T1000 (cell line): ENCODE measurements at regions not wholly inside any gene's neighbourhood (a gene's known extent, or its start where the extent isn't known, plus 50 kb on each side); places are given as distances from the start of the nearest gene placed in this dataset.
"Not testable (repeated sequence)": the region's sequence is repeated elsewhere in the genome, so short reads cannot be mapped to it uniquely, and the experiment has no call there.

ENCODE experiments used
- DNase-seq: peaks from one replicate; lab custom pipeline; 2025; ENCODE audit warnings: mixed read lengths; lab: John Stamatoyannopoulos, UW

DNA sequence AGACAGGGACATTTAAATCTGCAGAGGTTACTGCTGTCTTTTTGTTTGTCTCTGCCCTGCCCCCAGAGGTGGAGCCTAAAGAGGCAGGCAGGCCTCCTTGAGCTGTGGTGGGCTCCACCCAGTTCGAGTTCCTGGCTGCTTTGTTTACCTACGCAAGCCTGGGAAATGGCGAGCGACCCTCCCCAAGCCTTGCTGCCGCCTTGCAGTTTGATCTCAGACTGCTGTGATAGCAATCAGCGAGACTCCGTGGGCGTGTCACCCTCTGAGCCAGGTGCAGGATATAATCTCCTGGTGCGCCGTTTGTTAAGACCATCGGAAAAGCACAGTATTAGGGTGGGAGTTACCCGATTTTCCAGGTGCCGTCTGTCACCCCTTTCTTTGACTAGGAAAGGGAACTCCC is 93.3 kb downstream of the ANKRD30BL start:
- not testable (repeated sequence) for DNase-seq

DNA sequence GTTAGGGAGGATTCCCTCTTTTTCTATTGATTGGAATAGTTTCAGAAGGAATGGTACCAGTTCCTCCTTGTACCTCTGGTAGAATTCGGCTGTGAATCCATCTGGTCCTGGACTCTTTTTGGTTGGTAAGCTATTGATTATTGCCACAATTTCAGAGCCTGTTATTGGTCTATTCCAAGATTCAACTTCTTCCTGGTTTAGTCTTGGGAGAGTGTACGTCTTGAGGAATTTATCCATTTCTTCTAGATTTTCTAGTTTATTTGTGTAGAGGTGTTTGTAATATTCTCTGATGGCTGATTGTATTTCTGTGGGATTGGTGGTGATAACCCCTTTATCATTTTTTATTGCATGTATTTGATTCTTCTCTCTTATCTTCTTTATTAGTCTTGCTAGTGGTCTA is 96.4 kb downstream of the ANKRD30BL start:
- DNase-seq: not testable (repeated sequence)

DNA sequence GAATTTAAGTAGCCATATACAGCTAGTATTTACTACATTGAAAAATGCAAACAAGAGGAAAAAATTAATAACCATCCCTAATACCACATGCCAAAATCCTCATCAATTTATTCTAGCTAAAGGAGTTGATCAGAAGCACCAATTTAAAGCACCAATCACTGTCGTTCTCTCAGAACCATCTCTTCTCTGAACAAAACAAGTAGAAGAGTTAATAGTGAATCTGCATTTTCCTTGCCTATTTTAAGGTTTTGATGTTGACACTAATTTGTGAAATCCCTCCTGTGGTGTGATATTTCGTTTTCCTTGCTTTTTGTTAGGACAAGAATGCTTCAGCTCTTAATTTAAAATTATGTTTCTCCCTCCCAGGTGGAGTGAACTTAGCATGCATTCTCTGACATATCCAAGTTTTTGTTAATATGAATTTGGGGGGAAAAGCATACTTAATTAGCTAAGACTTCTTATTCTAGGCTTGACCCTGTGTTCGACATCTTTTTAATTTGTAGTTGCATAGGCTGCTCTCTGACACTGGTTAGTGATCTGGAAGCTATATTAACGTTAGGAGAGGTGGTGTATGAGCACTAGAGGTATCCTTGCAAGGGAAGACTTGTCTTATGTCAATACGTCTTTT is 122.0 kb downstream of the ANKRD30BL start:
- not testable (repeated sequence) for DNase-seq

DNA sequence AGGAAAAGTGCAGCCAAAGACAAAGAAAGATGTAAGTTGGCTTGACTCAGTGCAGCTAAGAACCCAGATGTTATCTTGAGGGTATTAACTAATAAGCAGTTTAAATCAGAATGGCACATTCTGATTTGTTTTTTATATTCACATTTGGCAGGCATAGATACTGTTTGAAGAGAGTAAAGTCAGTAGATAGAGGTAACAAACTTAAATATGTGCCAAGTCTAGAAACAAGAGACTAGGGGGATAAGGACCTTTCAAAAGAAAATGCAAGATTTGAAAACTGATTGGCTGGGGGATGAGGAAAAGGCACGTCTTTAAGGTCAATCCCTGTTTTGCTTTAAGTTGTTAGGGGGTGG is 122.9 kb downstream of the ANKRD30BL start:
- DNase-seq: not testable (repeated sequence)

DNA sequence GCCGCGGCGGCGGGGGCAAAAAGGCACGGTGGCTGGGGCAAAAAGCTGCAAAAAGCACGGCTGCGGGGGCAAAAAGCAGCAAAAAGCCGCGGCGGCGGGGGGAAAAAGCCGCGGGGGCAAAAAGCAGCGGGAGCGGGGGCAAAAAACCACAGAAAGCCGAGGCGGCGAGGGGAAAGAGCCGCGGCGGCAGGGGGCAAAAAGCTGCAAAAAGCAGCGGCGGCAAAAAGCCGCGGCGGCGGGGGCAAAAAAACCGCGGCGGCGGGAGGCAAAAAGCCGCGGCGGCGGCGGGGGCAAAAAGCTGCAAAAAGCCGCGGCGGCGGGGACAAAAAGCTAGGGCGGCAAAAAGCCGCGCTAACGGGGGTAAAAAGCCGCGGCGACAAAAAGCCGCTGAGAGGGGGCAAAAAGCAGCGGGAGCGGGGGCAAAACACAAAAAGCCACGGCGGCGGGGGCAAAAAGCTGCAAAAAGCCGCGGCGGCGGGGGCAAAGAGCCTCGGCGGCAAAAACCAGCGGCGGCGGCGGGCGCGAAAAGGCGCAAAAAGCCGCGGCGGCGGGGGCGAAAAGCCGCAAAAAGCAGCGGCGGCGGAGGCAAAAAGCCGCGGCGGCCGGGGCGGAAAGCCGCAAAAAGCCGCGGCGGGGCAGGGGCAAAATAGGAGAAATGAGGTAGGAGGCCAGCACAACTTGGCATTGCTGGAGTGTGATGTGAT is 123.4 kb downstream of the ANKRD30BL start:
- no peak for DNase-seq

GRCh38 chr2:132037527-132038178 is 124.1 kb downstream of the ANKRD30BL start:
- no peak for DNase-seq

- DNase-seq: no peak
Observed at GRCh38 chr2:132034646-132035045, 127.1 kb downstream of the ANKRD30BL start.

- no peak for DNase-seq
Observed at GRCh38 chr2:132033949-132034348, 127.8 kb downstream of the ANKRD30BL start.

DNA sequence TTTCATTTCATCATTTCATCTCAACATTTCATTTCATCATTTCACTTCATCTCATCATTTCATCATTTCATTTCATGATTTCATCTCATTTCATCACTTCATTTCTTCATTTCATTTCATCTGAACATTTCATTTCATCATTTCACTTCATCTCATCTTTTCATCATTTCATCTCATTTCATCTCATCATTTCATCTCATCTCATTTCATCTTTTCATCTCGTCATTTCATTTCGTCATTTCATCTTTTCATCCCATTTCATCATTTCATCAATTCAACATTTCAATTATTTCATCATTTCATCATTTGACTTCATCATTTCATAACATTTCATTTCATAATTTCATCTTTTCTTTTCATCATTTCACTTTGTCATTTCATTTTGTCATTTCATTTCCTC is 128.4 kb downstream of the ANKRD30BL start:
- DNase-seq: no peak

- DNase-seq: not testable (repeated sequence)
Observed at GRCh38 chr2:132012046-132012445, 149.7 kb downstream of the ANKRD30BL start.

DNA sequence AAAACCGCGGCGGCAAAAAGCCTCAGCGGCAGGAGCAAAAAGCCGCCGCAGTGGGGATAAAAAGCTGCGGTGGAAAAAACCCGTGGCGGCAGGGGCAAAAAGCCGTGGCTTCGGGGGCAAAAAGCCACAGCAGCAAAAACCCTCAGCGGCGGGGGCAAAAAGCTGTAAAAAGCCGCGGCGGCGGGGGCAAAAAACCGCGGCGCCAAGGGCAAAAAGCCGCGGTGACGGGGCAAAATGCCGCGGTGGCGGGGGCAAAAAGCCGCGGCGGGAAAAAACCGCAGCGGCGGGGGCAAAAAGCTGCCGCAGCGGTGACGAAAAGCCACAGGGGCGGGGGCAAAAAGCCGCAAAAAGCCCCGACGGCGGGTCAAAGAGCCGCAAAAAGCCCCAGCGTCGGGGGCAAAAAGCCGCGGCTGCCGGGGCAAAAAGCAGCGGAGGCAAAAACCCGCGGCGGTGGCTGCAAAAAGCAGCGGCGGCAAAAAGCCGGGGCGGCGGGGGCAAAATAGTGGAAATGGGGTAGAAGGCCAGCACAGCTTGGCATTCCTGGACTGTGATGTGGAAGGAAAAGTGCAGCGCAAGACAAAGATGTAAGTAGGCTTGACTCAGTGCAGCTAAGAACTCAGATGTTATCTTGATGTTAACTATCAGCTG is 151.8 kb downstream of the ANKRD30BL start:
- DNase-seq: peak; percentile 2

- no peak for DNase-seq
Observed at GRCh38 chr2:132009177-132009873, 152.4 kb downstream of the ANKRD30BL start.

GRCh38 chr2:131990751-131991150 is 171.0 kb downstream of the ANKRD30BL start:
- DNase-seq: not testable (repeated sequence)

DNA sequence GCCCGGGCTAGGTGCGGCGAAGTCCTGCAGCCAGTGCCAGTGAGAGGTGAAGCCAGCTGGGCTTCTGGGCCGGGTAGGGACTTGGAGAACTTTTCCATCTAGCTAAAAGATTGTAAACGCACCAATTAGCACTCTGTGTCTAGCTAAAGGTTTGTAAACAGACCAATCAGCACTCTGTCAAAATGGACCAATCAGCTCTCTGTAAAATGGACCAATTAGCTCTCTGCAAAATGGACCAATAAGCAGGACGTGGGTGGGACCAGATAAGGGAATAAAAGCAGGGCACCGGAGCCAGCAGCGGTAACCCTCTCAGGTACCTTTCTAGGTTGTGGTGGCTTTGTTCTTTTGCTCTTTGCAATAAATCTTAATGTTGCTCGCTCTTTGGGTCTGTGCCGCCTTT is 195.1 kb downstream of the ANKRD30BL start:
- DNase-seq: not testable (repeated sequence)

DNA sequence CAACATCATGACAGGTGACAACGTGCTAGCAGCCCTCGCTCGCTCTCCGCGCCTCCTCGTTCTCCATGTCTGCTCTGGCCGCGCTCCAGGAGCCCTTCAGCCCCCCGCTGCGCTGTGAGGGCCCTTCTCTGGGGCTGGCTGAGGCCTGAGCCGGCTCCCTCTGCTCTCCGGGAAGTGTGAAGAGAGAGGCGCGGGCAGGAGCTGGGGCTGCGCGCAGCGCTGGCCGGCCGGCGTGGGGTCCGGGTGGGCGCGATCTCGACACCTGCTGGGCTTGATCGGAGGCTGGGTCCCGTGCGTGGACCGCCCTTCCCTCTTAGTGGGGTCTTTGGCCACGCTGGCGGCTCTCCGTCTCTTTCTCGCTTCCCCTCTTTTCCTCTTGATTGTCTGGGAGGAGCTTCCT is 195.5 kb downstream of the ANKRD30BL start:
- no peak for DNase-seq

- DNase-seq: not testable (repeated sequence)
Observed at GRCh38 chr2:131958019-131958609, 203.6 kb downstream of the ANKRD30BL start.

DNA sequence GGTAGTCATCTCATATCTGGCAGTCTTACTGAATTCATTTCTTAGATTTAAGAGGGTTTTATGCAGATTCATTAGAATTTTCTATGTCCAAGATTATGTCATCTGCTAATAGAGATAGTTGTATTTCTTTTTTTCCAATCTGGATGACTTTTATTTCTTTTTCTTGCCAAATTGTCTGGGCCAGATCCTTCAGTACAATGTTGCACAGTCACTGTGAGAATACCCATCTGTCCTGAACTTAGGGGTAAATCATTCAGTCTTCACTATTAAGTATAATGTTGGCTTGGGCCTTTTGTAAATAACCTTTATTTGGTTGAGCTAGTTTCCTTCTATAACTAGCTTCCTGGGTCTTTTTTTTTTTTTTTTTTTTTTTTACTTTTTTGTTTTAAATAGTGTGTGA is 213.1 kb downstream of the ANKRD30BL start:
- DNase-seq: not testable (repeated sequence)

GRCh38 chr2:131923287-131923686 is 238.5 kb downstream of the ANKRD30BL start:
- DNase-seq: peak; percentile 1

- DNase-seq: not testable (repeated sequence)
Observed at GRCh38 chr2:131922854-131923253, 238.9 kb downstream of the ANKRD30BL start.
